Subcutaneous abdominal adipose tissue (tissue), 5 donors: ENCODE measurements at regions not wholly inside any gene's neighbourhood (a gene's known extent, or its start where the extent isn't known, plus 50 kb on each side); places are given as distances from the start of the nearest gene placed in this dataset.
"Not testable (repeated sequence)": the region's sequence is repeated elsewhere in the genome, so short reads cannot be mapped to it uniquely, and the experiment has no call there.

Source experiments
- H3K27ac ChIP-seq: one replicate; pipeline ENCODE4 v1.7.0; 2013; ENCODE audit warnings: low read depth, mild to moderate bottlenecking, inconsistent platforms, low read length, moderate library complexity
- H3K27me3 ChIP-seq, 5 donors: one replicate each; pipeline ENCODE4 v1.7.0; 2013; ENCODE audit warnings: low read length in 5 of 5, inconsistent platforms in 1 of 5; ENCODE audit not compliant: control insufficient read depth in 5 of 5, insufficient read depth in 4 of 5
- H3K36me3 ChIP-seq, 5 donors: one replicate each; pipeline ENCODE4 v1.7.0; 2013; ENCODE audit warnings: low read length in 5 of 5; ENCODE audit not compliant: control insufficient read depth in 5 of 5, insufficient read depth in 5 of 5
- H3K4me1 ChIP-seq, 5 donors: one replicate each; pipeline ENCODE4 v1.7.0; 2013; ENCODE audit warnings: low read length in 5 of 5, mild to moderate bottlenecking in 3 of 5, moderate library complexity in 1 of 5; ENCODE audit not compliant: control insufficient read depth in 5 of 5, insufficient read depth in 5 of 5
- H3K4me3 ChIP-seq, 5 donors: one replicate each; pipeline ENCODE4 v1.7.0; 2013; ENCODE audit warnings: low read length in 5 of 5, low read depth in 1 of 5
- H3K9ac ChIP-seq, 5 donors: one replicate each; pipeline ENCODE4 v1.7.0; 2013; ENCODE audit warnings: low read length in 5 of 5, mild to moderate bottlenecking in 4 of 5, moderate library complexity in 3 of 5
- H3K9me3 ChIP-seq, 5 donors: one replicate each; pipeline ENCODE4 v1.7.0; 2013; ENCODE audit warnings: low read length in 5 of 5; ENCODE audit not compliant: control insufficient read depth in 5 of 5
- donor health status: healthy.
- donor health status: healthy.
- donor health status: healthy.
- donor health status: healthy.
- donor health status: healthy.

- Histone ChIP-seq H3K9me3 (no peaks in the 10 kb centered on the region), H3K36me3 (no peaks in the 10 kb centered on the region), H3K27me3 (no peaks in the 10 kb centered on the region), H3K4me3 (no peak overlapping the region), H3K4me1 (no peaks in the 10 kb centered on the region), H3K27ac (no peak overlapping the region), H3K9ac (no peak overlapping the region)
These were observed 110.2 kb upstream of the STX18 start for GRCh38 chr4:4651811-4652755.

DNA sequence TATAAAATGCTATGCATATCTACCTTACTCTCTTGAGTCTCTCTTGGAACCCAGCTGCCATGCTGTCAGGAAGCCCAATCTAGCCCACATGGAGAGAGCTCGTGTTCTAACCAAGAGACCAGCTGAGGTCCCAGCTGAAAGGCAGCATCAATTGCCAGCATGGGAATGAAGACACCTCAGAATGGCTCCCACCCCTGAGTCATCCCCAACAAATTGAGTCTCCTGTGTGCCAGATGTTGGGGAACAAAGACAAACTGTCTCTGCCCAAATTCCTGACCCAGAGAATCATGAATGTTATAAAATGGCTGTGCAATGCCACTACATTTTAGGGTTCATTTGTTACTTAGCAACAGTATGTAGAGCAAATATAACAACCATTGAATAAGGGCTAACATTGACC is 105.2 kb upstream of the STX18 start:
- H3K36me3 ChIP-seq, result no peaks in the 10 kb centered on the region

DNA sequence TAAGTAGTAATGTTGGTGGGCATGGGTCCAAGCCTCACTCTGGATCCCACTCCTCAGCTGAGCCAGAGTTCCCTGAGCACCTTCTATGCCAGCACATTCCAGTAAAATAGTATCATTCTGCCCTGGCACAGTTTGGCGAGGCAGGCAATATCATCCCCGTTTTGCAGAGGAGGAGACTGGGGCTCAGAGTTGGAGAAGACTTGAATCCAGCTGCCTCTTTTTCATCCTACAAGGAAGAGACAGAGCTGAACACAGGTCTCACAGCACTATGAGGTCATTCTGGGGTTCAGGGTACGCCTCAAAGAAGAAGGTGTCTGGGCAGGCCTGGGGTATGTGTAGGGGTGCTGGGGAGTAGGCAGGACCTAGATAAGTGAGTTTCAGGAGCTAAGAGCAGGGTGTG is 103.9 kb upstream of the STX18 start:
- H3K9me3 ChIP-seq, result peaks cover 0 to 6% (median 0%) of the 10 kb centered on the region in 5 donors
- H3K27ac ChIP-seq, result no peak overlapping the region
- H3K4me3 ChIP-seq, result no peak overlapping the region
- H3K27me3 ChIP-seq, result no peaks in the 10 kb centered on the region
- H3K9ac ChIP-seq, result no peak overlapping the region
- no peaks in the 10 kb centered on the region for H3K36me3 ChIP-seq
- peaks cover 0 to 3% (median 0%) of the 10 kb centered on the region in 5 donors for H3K4me1 ChIP-seq

More for the DNA sequence above, 105.2 kb upstream of the STX18 start:
- peaks cover 0 to 6% (median 0%) of the 10 kb centered on the region in 5 donors for H3K9me3 ChIP-seq
- no peaks in the 10 kb centered on the region for H3K27me3 ChIP-seq
- no peak overlapping the region for H3K4me3 ChIP-seq
- H3K27ac ChIP-seq, result no peak overlapping the region
- no peaks in the 10 kb centered on the region for H3K4me1 ChIP-seq
- no peak overlapping the region for H3K9ac ChIP-seq

DNA sequence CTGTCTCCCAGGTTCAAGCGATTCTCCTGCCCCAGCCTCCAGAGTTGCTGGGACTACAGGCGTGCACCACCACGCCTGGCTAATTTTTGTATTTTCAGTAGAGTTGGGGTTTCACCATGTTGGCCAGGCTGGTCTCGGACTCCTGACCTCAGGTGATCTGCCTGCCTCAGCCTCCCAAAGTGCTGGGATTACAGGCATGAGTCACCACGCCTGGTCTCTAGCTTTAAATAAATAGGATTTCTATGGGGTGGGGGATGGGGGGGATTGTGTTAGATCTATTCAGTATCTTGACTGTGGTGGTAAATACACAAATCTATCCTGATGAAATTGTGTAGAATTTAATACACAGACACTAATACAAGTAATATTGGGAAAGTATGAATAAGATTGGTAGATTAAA is 102.4 kb upstream of the STX18 start:
- not testable (repeated sequence) for H3K27me3 ChIP-seq, H3K9me3 ChIP-seq, H3K4me3 ChIP-seq, H3K27ac ChIP-seq, H3K4me1 ChIP-seq, H3K36me3 ChIP-seq, H3K9ac ChIP-seq

DNA sequence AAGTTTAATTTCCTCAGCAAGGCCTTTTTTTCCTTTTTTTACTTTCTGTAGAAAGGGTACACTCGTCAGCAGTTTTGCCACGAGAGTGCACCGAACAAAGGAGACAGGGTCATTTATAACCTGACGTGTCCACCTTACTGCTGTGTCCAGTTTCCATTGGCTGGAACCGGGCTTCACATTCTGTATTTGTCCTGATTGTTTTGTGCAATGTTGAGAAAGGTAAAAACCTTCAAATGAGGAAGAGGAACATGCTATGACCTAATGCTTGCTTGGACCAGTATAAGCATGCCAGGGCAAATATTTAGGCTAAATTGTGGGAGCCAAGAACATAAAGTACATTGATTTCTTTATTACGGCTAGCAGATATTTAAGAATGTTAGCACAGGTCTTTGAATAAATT is 101.9 kb upstream of the STX18 start:
- H3K9ac ChIP-seq, H3K36me3 ChIP-seq, H3K4me1 ChIP-seq, H3K27me3 ChIP-seq, H3K9me3 ChIP-seq, H3K27ac ChIP-seq, H3K4me3 ChIP-seq: not testable (repeated sequence)

DNA sequence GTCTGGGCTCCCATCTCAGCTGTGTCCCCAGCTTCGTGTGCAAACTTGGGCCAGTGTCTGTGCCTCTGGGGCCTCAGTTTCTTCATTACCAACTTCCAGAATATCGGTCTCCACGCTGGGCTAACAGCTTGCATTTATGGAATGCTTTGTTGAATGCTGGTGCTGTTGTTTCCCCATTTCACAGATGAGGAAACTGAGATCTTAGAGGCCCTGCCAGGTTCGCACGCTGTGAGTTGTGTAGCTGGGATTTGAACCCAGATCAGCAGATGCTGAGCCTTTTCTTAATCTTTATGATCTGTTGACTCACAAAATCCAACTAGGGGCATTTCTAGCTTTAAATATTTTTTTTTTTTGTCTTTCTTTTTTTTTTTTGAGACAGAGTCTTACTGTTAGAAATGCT is 101.5 kb upstream of the STX18 start:
- Histone ChIP-seq H3K9me3 (peaks cover 0 to 6% (median 0%) of the 10 kb centered on the region in 5 donors), H3K9ac (no peak overlapping the region), H3K4me3 (no peak overlapping the region), H3K36me3 (no peaks in the 10 kb centered on the region), H3K27ac (no peak overlapping the region), H3K27me3 (no peaks in the 10 kb centered on the region), H3K4me1 (peaks cover 0 to 6% (median 0%) of the 10 kb centered on the region in 5 donors)

GRCh38 chr4:4642496-4643000 is 100.7 kb upstream of the STX18 start:
- Histone ChIP-seq H3K4me1 (peaks cover 0 to 6% (median 0%) of the 10 kb centered on the region in 5 donors), H3K9ac (no peak overlapping the region), H3K4me3 (no peak overlapping the region), H3K36me3 (no peaks in the 10 kb centered on the region), H3K27ac (no peak overlapping the region), H3K27me3 (no peaks in the 10 kb centered on the region), H3K9me3 (peaks cover 0 to 6% (median 0%) of the 10 kb centered on the region in 5 donors)

DNA sequence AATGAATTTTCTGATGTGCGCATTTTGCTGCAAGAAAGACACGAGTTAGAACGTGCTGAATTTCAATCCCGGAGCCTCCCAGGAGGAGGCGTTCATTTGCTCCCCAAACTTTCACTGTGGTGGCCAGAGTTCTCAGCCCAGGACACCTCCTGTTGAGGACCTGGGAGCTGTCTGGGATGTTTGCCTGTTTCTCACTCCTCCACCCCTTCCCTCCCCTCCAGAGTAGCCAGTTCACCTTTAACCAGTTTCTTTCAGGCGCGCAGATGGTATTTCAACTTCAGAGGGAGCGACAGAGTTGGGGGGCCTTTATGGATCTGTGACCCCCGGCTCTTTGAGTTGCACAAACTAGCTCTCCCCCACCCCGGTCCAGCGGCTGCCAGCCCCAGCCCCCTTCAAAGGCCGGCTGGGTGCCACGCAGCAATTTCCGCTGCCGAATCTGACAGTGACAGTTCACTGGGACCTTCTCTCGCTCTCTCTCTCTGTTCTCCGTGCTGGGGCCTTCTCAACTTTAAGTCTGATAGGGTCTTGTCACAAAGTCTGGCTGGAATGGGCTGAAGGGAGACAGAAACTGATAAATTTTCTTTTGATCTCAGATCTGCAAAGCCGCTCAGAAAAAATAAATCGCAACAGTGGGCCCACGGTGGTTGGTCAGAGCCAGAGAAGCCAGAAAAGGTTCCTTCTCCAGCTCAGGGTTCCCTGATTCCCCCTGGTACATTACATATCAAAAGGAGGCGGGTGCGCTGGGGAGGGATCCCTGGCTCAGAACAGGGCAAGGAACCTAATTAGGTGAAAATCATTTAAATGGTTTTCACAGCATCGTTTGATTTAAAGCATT is 100.0 kb upstream of the STX18 start:
- peaks cover 0 to 4% (median 0%) of the 10 kb centered on the region in 5 donors for H3K9me3 ChIP-seq
- peaks cover 0 to 6% (median 0%) of the 10 kb centered on the region in 5 donors for H3K4me1 ChIP-seq
- no peaks in the 10 kb centered on the region for H3K27me3 ChIP-seq
- H3K9ac ChIP-seq, result no peak overlapping the region
- no peak overlapping the region for H3K4me3 ChIP-seq
- no peak overlapping the region for H3K27ac ChIP-seq
- H3K36me3 ChIP-seq, result no peaks in the 10 kb centered on the region

DNA sequence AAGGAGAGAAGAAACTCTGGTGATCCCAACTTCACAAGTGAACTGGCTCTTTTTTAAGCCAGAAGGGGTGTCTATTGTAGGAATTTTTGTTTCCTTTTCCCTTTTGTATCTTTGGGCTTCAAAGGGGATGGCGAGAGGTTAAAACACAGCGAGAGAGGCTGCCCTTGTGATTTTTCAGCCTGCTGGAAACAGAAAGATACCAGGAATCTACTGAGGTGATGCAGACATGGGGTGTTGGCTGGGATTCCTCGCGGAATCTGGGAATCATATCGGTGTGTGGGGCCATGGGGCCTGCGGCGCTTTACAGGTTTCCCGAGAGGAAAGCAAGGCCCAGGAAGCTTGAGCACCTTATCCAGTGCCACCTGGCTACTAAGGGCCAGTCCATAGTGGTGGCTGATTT is 99.4 kb upstream of the STX18 start:
- no peak overlapping the region for H3K9ac ChIP-seq
- H3K27ac ChIP-seq, result no peak overlapping the region
- H3K27me3 ChIP-seq, result no peaks in the 10 kb centered on the region
- no peaks in the 10 kb centered on the region for H3K36me3 ChIP-seq
- H3K9me3 ChIP-seq, result no peaks in the 10 kb centered on the region
- H3K4me3 ChIP-seq, result no peak overlapping the region
- peaks cover 0 to 6% (median 0%) of the 10 kb centered on the region in 5 donors for H3K4me1 ChIP-seq

- no peak overlapping the region for H3K9ac ChIP-seq
- H3K9me3 ChIP-seq, result no peaks in the 10 kb centered on the region
- no peaks in the 10 kb centered on the region for H3K27me3 ChIP-seq
- H3K4me1 ChIP-seq, result peaks cover 0 to 6% (median 0%) of the 10 kb centered on the region in 5 donors
- H3K36me3 ChIP-seq, result no peaks in the 10 kb centered on the region
- no peak overlapping the region for H3K27ac ChIP-seq
- H3K4me3 ChIP-seq, result no peak overlapping the region
These were observed 98.8 kb upstream of the STX18 start for GRCh38 chr4:4640692-4641091.
